ENCODE measurements at regions not wholly inside any gene's neighbourhood (a gene's known extent, or its start where the extent isn't known, plus 50 kb on each side); places are given as distances from the start of the nearest gene placed in this dataset.

- peak overlapping the region in 1 of 2 experiments; percentile 6 for H2BK12ac ChIP-seq (ENCODE audit: low read length in 2 of 2)
- no peak overlapping the region for H2BK15ac ChIP-seq (ENCODE audit: low read depth, poor library complexity, severe bottlenecking)
- H2AK5ac ChIP-seq (ENCODE audit: low read length, severe bottlenecking): no peak overlapping the region
- no peak overlapping the region for H3K4me2 ChIP-seq (ENCODE audit: low read length, poor library complexity, severe bottlenecking)
- no peaks in the 10 kb centered on the region for H3K4me1 ChIP-seq (ENCODE audit: control insufficient read depth, insufficient read depth, low read depth, low read length)
- H3K14ac ChIP-seq (ENCODE audit: low read length in 2 of 2): no peak overlapping the region
- 79% methylated on average over 4 of the region's 5 CpGs for WGBS
- no peaks in the 10 kb centered on the region for H3K79me1 ChIP-seq (replicated peaks; ENCODE audit: low read length, poor library complexity, severe bottlenecking)
- H2BK5ac ChIP-seq (ENCODE audit: low read depth, low read length, poor library complexity, severe bottlenecking): no peak overlapping the region
- no peak overlapping the region for H4K91ac ChIP-seq (ENCODE audit: low read length)
- H3K18ac ChIP-seq (ENCODE audit: low read depth in 1 of 2, low read length in 2 of 2): no peak overlapping the region
- H3K27me3 ChIP-seq (ENCODE audit: control insufficient read depth in 1 of 2, insufficient read depth in 1 of 2, low read length in 2 of 2): no peaks in the 10 kb centered on the region
- no peak overlapping the region for H4K8ac ChIP-seq (ENCODE audit: low read length)
- peaks cover 4% of the 10 kb centered on the region for H3K9me3 ChIP-seq (ENCODE audit: control insufficient read depth, low read length)
- no peak overlapping the region for H2AFZ ChIP-seq (ENCODE audit: low read depth, low read length)
- H3K4me3 ChIP-seq (ENCODE audit: insufficient read depth in 1 of 2, low read depth in 1 of 2, low read length in 2 of 2): no peak overlapping the region
- no peak overlapping the region for H3K4ac ChIP-seq (ENCODE audit: low read depth in 1 of 2, low read length in 2 of 2)
- no peak overlapping the region for H2BK120ac ChIP-seq (ENCODE audit: low read depth, low read length)
- H3K27ac ChIP-seq (ENCODE audit: low read length, poor library complexity, severe bottlenecking): no peak overlapping the region
- H3K9ac ChIP-seq (ENCODE audit: low read length): no peak overlapping the region
- DNase-seq: no peak
- no peaks in the 10 kb centered on the region for H3K36me3 ChIP-seq (ENCODE audit: control insufficient read depth in 1 of 2, insufficient read depth in 2 of 2, low read depth in 1 of 2, low read length in 2 of 2)
- no peak overlapping the region for H3K23ac ChIP-seq (ENCODE audit: low read length in 2 of 2)
Measured at GRCh38 chr9:16085167-16085726, 532.4 kb downstream of the CCDC171 start.

- Histone ChIP-seq H3K9ac (ENCODE audit: low read length) (no peak overlapping the region), H2BK5ac (ENCODE audit: low read depth, low read length, poor library complexity, severe bottlenecking) (no peak overlapping the region), H3K36me3 (ENCODE audit: control insufficient read depth in 1 of 2, insufficient read depth in 2 of 2, low read depth in 1 of 2, low read length in 2 of 2) (no peaks in the 10 kb centered on the region), H3K27ac (ENCODE audit: low read length, poor library complexity, severe bottlenecking) (no peak overlapping the region), H3K4me3 (ENCODE audit: insufficient read depth in 1 of 2, low read depth in 1 of 2, low read length in 2 of 2) (no peak overlapping the region), H2BK15ac (ENCODE audit: low read depth, poor library complexity, severe bottlenecking) (no peak overlapping the region), H3K4me1 (ENCODE audit: control insufficient read depth, insufficient read depth, low read depth, low read length) (peaks cover 5% of the 10 kb centered on the region), H4K91ac (ENCODE audit: low read length) (no peak overlapping the region), H3K14ac (ENCODE audit: low read length in 2 of 2) (no peak overlapping the region), H3K23ac (ENCODE audit: low read length in 2 of 2) (no peak overlapping the region), H4K8ac (ENCODE audit: low read length) (no peak overlapping the region), H3K79me1 (replicated peaks; ENCODE audit: low read length, poor library complexity, severe bottlenecking) (no peaks in the 10 kb centered on the region), H2AFZ (ENCODE audit: low read depth, low read length) (no peak overlapping the region), H3K4me2 (ENCODE audit: low read length, poor library complexity, severe bottlenecking) (no peak overlapping the region), H2AK5ac (ENCODE audit: low read length, severe bottlenecking) (no peak overlapping the region), H3K27me3 (ENCODE audit: control insufficient read depth in 1 of 2, insufficient read depth in 1 of 2, low read length in 2 of 2) (peaks cover 0 to 5% of the 10 kb centered on the region in 2 experiments), H3K4ac (ENCODE audit: low read depth in 1 of 2, low read length in 2 of 2) (no peak overlapping the region), H3K18ac (ENCODE audit: low read depth in 1 of 2, low read length in 2 of 2) (no peak overlapping the region), H2BK120ac (ENCODE audit: low read depth, low read length) (no peak overlapping the region), H3K9me3 (ENCODE audit: control insufficient read depth, low read length) (peaks cover 4% of the 10 kb centered on the region), H2BK12ac (ENCODE audit: low read length in 2 of 2) (peak overlapping the region in 1 of 2 experiments; percentile 87)
- WGBS: 95% methylated on average over 3 of the region's 3 CpGs
- peak; percentile 52 for DNase-seq
Measured at GRCh38 chr9:16090907-16091629, 538.2 kb downstream of the CCDC171 start.

DNA sequence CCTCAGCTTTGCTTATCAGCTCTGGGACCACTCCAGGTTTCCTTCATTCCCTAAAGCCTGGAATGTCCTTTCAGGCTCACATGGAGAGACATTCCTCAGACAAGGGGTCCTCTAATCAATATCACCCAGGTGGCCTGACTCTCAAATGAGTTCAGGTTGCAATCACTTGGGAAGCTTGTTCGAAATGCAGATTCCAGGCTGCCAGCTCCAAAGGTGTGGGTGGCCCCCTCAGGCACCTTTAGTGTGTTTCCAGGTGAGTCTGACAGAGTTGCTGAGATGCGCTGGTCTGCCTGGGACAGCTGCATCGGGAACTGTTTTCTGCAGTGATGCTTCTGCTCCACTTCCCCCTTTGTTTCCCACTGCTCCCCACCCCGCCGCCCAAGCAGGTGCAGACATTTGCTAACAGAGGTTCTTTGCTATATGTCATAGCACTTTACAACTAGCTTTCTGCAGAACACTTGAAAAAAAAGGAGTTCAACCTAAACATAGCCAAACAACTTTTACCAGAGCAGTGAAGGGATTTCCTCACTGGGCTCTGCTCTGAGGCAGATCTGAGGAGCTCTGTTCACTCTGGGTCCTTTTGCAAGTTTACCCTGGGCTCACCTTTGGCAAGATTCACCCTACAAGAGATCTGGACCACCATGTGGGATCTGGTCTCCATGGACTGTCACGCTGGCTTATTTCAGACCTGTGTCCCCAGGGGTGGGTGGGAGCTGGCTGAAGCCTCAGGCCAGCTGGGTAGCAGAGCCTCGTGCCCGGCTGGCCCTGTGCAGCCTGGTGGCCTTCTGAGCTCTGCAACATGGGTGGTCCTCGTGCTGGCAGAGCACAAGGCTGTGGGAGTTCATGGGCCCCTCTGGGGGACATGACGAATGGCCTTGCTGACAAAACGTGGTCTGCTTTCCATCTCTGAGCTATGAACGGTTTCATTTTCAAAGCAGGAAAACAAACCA is 539.6 kb downstream of the CCDC171 start:
- Histone ChIP-seq H2BK120ac (ENCODE audit: low read depth, low read length) (peak overlapping the region; percentile 2), H3K4me3 (ENCODE audit: insufficient read depth in 1 of 2, low read depth in 1 of 2, low read length in 2 of 2) (no peak overlapping the region), H3K27ac (ENCODE audit: low read length, poor library complexity, severe bottlenecking) (no peak overlapping the region), H4K91ac (ENCODE audit: low read length) (no peak overlapping the region), H3K18ac (ENCODE audit: low read depth in 1 of 2, low read length in 2 of 2) (peak overlapping the region; percentile 72 to 93), H2AFZ (ENCODE audit: low read depth, low read length) (peak overlapping the region; percentile 29), H3K23ac (ENCODE audit: low read length in 2 of 2) (peak overlapping the region in 1 of 2 experiments; percentile 5), H4K8ac (ENCODE audit: low read length) (peak overlapping the region; percentile 35), H3K4ac (ENCODE audit: low read depth in 1 of 2, low read length in 2 of 2) (peak overlapping the region in 1 of 2 experiments; percentile 82), H2BK5ac (ENCODE audit: low read depth, low read length, poor library complexity, severe bottlenecking) (no peak overlapping the region), H3K4me2 (ENCODE audit: low read length, poor library complexity, severe bottlenecking) (no peak overlapping the region), H3K9ac (ENCODE audit: low read length) (peak overlapping the region; percentile 8), H3K4me1 (ENCODE audit: control insufficient read depth, insufficient read depth, low read depth, low read length) (peaks cover 5% of the 10 kb centered on the region), H3K79me1 (replicated peaks; ENCODE audit: low read length, poor library complexity, severe bottlenecking) (no peaks in the 10 kb centered on the region), H3K36me3 (ENCODE audit: control insufficient read depth in 1 of 2, insufficient read depth in 2 of 2, low read depth in 1 of 2, low read length in 2 of 2) (no peaks in the 10 kb centered on the region), H3K27me3 (ENCODE audit: control insufficient read depth in 1 of 2, insufficient read depth in 1 of 2, low read length in 2 of 2) (peaks cover 0 to 11% of the 10 kb centered on the region in 2 experiments), H2AK5ac (ENCODE audit: low read length, severe bottlenecking) (no peak overlapping the region), H3K14ac (ENCODE audit: low read length in 2 of 2) (peak overlapping the region in 1 of 2 experiments; percentile 83), H2BK12ac (ENCODE audit: low read length in 2 of 2) (peak overlapping the region in 1 of 2 experiments; percentile 90), H3K9me3 (ENCODE audit: control insufficient read depth, low read length) (no peaks in the 10 kb centered on the region), H2BK15ac (ENCODE audit: low read depth, poor library complexity, severe bottlenecking) (no peak overlapping the region)
- DNase-seq: peak; percentile 73
- WGBS: 55% methylated on average over 12 of the region's 12 CpGs

- Histone ChIP-seq H3K4ac (ENCODE audit: low read depth in 1 of 2, low read length in 2 of 2) (no peak overlapping the region), H4K91ac (ENCODE audit: low read length) (no peak overlapping the region), H2AFZ (ENCODE audit: low read depth, low read length) (no peak overlapping the region), H3K36me3 (ENCODE audit: control insufficient read depth in 1 of 2, insufficient read depth in 2 of 2, low read depth in 1 of 2, low read length in 2 of 2) (no peaks in the 10 kb centered on the region), H3K79me1 (replicated peaks; ENCODE audit: low read length, poor library complexity, severe bottlenecking) (no peaks in the 10 kb centered on the region), H3K9me3 (ENCODE audit: control insufficient read depth, low read length) (no peaks in the 10 kb centered on the region), H3K14ac (ENCODE audit: low read length in 2 of 2) (no peak overlapping the region), H2BK120ac (ENCODE audit: low read depth, low read length) (no peak overlapping the region), H3K4me3 (ENCODE audit: insufficient read depth in 1 of 2, low read depth in 1 of 2, low read length in 2 of 2) (no peak overlapping the region), H2BK5ac (ENCODE audit: low read depth, low read length, poor library complexity, severe bottlenecking) (no peak overlapping the region), H4K8ac (ENCODE audit: low read length) (no peak overlapping the region), H3K4me1 (ENCODE audit: control insufficient read depth, insufficient read depth, low read depth, low read length) (peaks cover 7% of the 10 kb centered on the region), H2BK12ac (ENCODE audit: low read length in 2 of 2) (no peak overlapping the region), H2AK5ac (ENCODE audit: low read length, severe bottlenecking) (no peak overlapping the region), H2BK15ac (ENCODE audit: low read depth, poor library complexity, severe bottlenecking) (no peak overlapping the region), H3K23ac (ENCODE audit: low read length in 2 of 2) (no peak overlapping the region), H3K27ac (ENCODE audit: low read length, poor library complexity, severe bottlenecking) (no peak overlapping the region), H3K9ac (ENCODE audit: low read length) (no peak overlapping the region), H3K27me3 (ENCODE audit: control insufficient read depth in 1 of 2, insufficient read depth in 1 of 2, low read length in 2 of 2) (peaks cover 0 to 25% of the 10 kb centered on the region in 2 experiments), H3K4me2 (ENCODE audit: low read length, poor library complexity, severe bottlenecking) (no peak overlapping the region), H3K18ac (ENCODE audit: low read depth in 1 of 2, low read length in 2 of 2) (no peak overlapping the region)
- no peak for DNase-seq
- 100% methylated on average over 5 of the region's 5 CpGs for WGBS
Measured at GRCh38 chr9:16098306-16098705, 545.5 kb downstream of the CCDC171 start.
